Small intestine (tissue), 7 donors: ENCODE measurements at regions not wholly inside any gene's neighbourhood (a gene's known extent, or its start where the extent isn't known, plus 50 kb on each side); places are given as distances from the start of the nearest gene placed in this dataset.
"Not testable (repeated sequence)": the region's sequence is repeated elsewhere in the genome, so short reads cannot be mapped to it uniquely, and the experiment has no call there.

ENCODE experiments used
- DNase-seq, 2 donors: peaks; one replicate each; pipeline versions ENCODE4 v3.0.0 to v3.0.0-alpha.2; 2013
- FAIRE-seq: peaks from 2 replicates; lab custom pipeline; 2012; peaks lifted over from hg19 to GRCh38; lab: Jason Lieb, UNC
- H3K27ac ChIP-seq, 3 donors: one replicate each; pipeline ENCODE4 v1.5.1; 2013; ENCODE audit warnings: low read length in 2 of 3, mild to moderate bottlenecking in 2 of 3, control low read depth in 1 of 3, inconsistent platforms in 1 of 3, low read depth in 1 of 3, moderate library complexity in 1 of 3
- H3K27me3 ChIP-seq, 3 donors: one replicate each; pipeline ENCODE4 v1.6.1; 2013; ENCODE audit warnings: low read length in 3 of 3, inconsistent platforms in 1 of 3; ENCODE audit not compliant: control insufficient read depth in 3 of 3, insufficient read depth in 3 of 3
- H3K36me3 ChIP-seq, 3 donors: one replicate each; pipeline ENCODE4 v1.6.1; 2013; ENCODE audit warnings: low read length in 3 of 3, inconsistent platforms in 1 of 3, low read depth in 1 of 3, mild to moderate bottlenecking in 1 of 3, moderate library complexity in 1 of 3; ENCODE audit not compliant: control insufficient read depth in 3 of 3, insufficient read depth in 2 of 3
- H3K4me1 ChIP-seq, 3 donors: one replicate each; pipeline ENCODE4 v1.6.1; 2013; ENCODE audit warnings: low read length in 2 of 3, inconsistent platforms in 1 of 3, low read depth in 1 of 3, mild to moderate bottlenecking in 1 of 3, moderate library complexity in 1 of 3; ENCODE audit not compliant: control insufficient read depth in 3 of 3, insufficient read depth in 2 of 3
- H3K4me3 ChIP-seq, 3 donors: one replicate each; pipeline ENCODE4 v1.5.1; 2013; ENCODE audit warnings: low read length in 3 of 3, control low read depth in 1 of 3, inconsistent platforms in 1 of 3, low read depth in 1 of 3, mild to moderate bottlenecking in 1 of 3, moderate library complexity in 1 of 3
- H3K9me3 ChIP-seq, 2 donors: one replicate each; pipeline ENCODE4 v1.6.1; 2013; ENCODE audit warnings: low read depth in 1 of 2, low read length in 1 of 2; ENCODE audit not compliant: control insufficient read depth in 2 of 2, insufficient read depth in 1 of 2
- WGBS, 3 donors: extraction: QIAGEN DNeasy Blood & Tissue Kit; methylation state at CpG; one replicate each; pipeline ENCODE4 v1.1.7; 2013; 5-methylcytosine and 5-hydroxymethylcytosine counted together
- donor health status: healthy with polysubstance abuse.
- donor health status: control.
- donor health status: control.
- donor health status: Bipolar disorder and iron deficiency.
- donor health status: healthy.

- no peak for DNase-seq
- 17 to 26% (median 19%) methylated on average over 2 of the region's 2 CpGs for WGBS, 3 donors
- Histone ChIP-seq H3K27ac (no peak overlapping the region), H3K36me3 (no peaks in the 10 kb centered on the region), H3K4me1 (no peaks in the 10 kb centered on the region), H3K27me3 (no peaks in the 10 kb centered on the region), H3K9me3 (no peaks in the 10 kb centered on the region), H3K4me3 (no peak overlapping the region)
- FAIRE-seq: no peak
Observed at GRCh38 chr13:84118839-84119409, 236.7 kb upstream of the SLITRK1 start.

GRCh38 chr13:84098273-84098672 is 216.0 kb upstream of the SLITRK1 start:
- H3K9me3 ChIP-seq: no peaks in the 10 kb centered on the region
- no peaks in the 10 kb centered on the region for H3K27me3 ChIP-seq
- no peaks in the 10 kb centered on the region for H3K36me3 ChIP-seq
- no peak overlapping the region for H3K4me3 ChIP-seq
- no peak overlapping the region for H3K27ac ChIP-seq
- no peak for FAIRE-seq
- no peaks in the 10 kb centered on the region for H3K4me1 ChIP-seq
- no peak for DNase-seq
- WGBS, 3 donors: 75 to 83% (median 78%) methylated on average over 2 of the region's 2 CpGs

- no peaks in the 10 kb centered on the region for H3K27me3 ChIP-seq
- WGBS, 3 donors: 70 to 85% (median 76%) methylated on average over 4 of the region's 4 CpGs
- no peak for DNase-seq
Observed at GRCh38 chr13:84097148-84097547, 214.9 kb upstream of the SLITRK1 start.

GRCh38 chr13:84096216-84096615 is 213.9 kb upstream of the SLITRK1 start:
- DNase-seq: no peak
- no peaks in the 10 kb centered on the region for H3K36me3 ChIP-seq
- H3K9me3 ChIP-seq: no peaks in the 10 kb centered on the region
- no peak for FAIRE-seq
- no peak overlapping the region for H3K27ac ChIP-seq
- H3K4me1 ChIP-seq: no peaks in the 10 kb centered on the region
- 75 to 94% (median 87%) methylated on average over 1 of the region's 1 CpG for WGBS, 3 donors
- no peaks in the 10 kb centered on the region for H3K27me3 ChIP-seq
- no peak overlapping the region for H3K4me3 ChIP-seq

More at GRCh38 chr13:84097148-84097547, 214.9 kb upstream of the SLITRK1 start:
- Histone ChIP-seq H3K9me3 (no peaks in the 10 kb centered on the region), H3K4me3 (no peak overlapping the region), H3K4me1 (no peaks in the 10 kb centered on the region), H3K36me3 (no peaks in the 10 kb centered on the region), H3K27ac (no peak overlapping the region)
- FAIRE-seq: no peak

- WGBS, 3 donors: 16 to 45% (median 30%) methylated on average over 1 of the region's 1 CpG
Observed at GRCh38 chr13:84088996-84089395, 206.7 kb upstream of the SLITRK1 start.

GRCh38 chr13:84086847-84087162 is 204.5 kb upstream of the SLITRK1 start:
- Histone ChIP-seq H3K27ac (no peak overlapping the region), H3K27me3 (no peaks in the 10 kb centered on the region), H3K9me3 (peaks cover 0 to 3% of the 10 kb centered on the region in 2 donors), H3K36me3 (no peaks in the 10 kb centered on the region), H3K4me1 (no peaks in the 10 kb centered on the region), H3K4me3 (peak overlapping the region in 1 of 3 donors; percentile 10)
- FAIRE-seq: no peak
- WGBS, 3 donors: 80 to 85% (median 84%) methylated on average over 7 of the region's 7 CpGs
- DNase-seq: no peak

More at GRCh38 chr13:84088996-84089395, 206.7 kb upstream of the SLITRK1 start:
- no peak for FAIRE-seq
- Histone ChIP-seq H3K36me3 (no peaks in the 10 kb centered on the region), H3K4me1 (no peaks in the 10 kb centered on the region), H3K27me3 (no peaks in the 10 kb centered on the region), H3K9me3 (peaks cover 0 to 3% of the 10 kb centered on the region in 2 donors), H3K27ac (no peak overlapping the region), H3K4me3 (no peak overlapping the region)
- no peak for DNase-seq

GRCh38 chr13:84086098-84086846 is 204.0 kb upstream of the SLITRK1 start:
- H3K4me3 ChIP-seq: peak overlapping the region in 2 of 3 donors; percentile 5 to 10
- peak in 1 of 2 donors; percentile 15 for DNase-seq
- not testable (repeated sequence) for H3K27me3 ChIP-seq, H3K4me1 ChIP-seq, H3K9me3 ChIP-seq, H3K36me3 ChIP-seq, H3K27ac ChIP-seq, FAIRE-seq
- 80 to 83% (median 83%) methylated on average over 31 to 49 of the region's 49 CpGs for WGBS, 3 donors

- no peaks in the 10 kb centered on the region for H3K4me1 ChIP-seq
- DNase-seq (no peak), FAIRE-seq (no peak)
- peaks cover 0 to 3% of the 10 kb centered on the region in 2 donors for H3K9me3 ChIP-seq
- no peak overlapping the region for H3K27ac ChIP-seq
- H3K4me3 ChIP-seq: no peak overlapping the region
- H3K27me3 ChIP-seq: no peaks in the 10 kb centered on the region
- 71 to 79% (median 76%) methylated on average over 4 of the region's 4 CpGs for WGBS, 3 donors
- H3K36me3 ChIP-seq: no peaks in the 10 kb centered on the region
Observed at GRCh38 chr13:84082462-84082861, 200.2 kb upstream of the SLITRK1 start.
